SK-N-MC (cell line): ENCODE measurements at regions not wholly inside any gene's neighbourhood (a gene's known extent, or its start where the extent isn't known, plus 50 kb on each side); places are given as distances from the start of the nearest gene placed in this dataset.

ENCODE experiments used
- DNase-seq: peaks from one replicate; pipeline ENCODE4 v3.0.0-alpha.2; 2011; ENCODE audit warnings: low read depth, low spot score
- H3K27ac ChIP-seq: fragments of 200-600 bp; sonication (generic); 2 replicates; pipeline ENCODE4 v1.5.1; 2016; ENCODE audit warnings: mixed run types
- H3K36me3 ChIP-seq: fragments of 200-600 bp; sonication (generic); 2 replicates; pipeline ENCODE4 v1.6.1; 2017; ENCODE audit warnings: antibody characterized with exemption, low read length, mixed read lengths; ENCODE audit not compliant: insufficient read depth
- H3K4me3 ChIP-seq: fragments of 200-600 bp; sonication (generic); 2 replicates; pipeline ENCODE4 v1.5.1; 2016
- H3K9ac ChIP-seq: fragments of 200-600 bp; sonication (generic); 2 replicates; pipeline ENCODE4 v1.8.0; 2017; ENCODE audit warnings: mixed run types, mixed read lengths; ENCODE audit not compliant: insufficient read length
- H3K9me3 ChIP-seq: fragments of 200-600 bp; sonication (generic); 2 replicates; pipeline ENCODE4 v1.6.1; 2017; ENCODE audit warnings: low read depth, mild to moderate bottlenecking, antibody characterized with exemption, low read length, moderate library complexity, mixed read lengths
- EZH2 ChIP-seq: fragments of 200-600 bp; sonication (generic); IDR thresholded peaks from one replicate; pipeline ENCODE4 v1.6.1; 2017; ENCODE audit warnings: antibody characterized with exemption
- FOXP2 ChIP-seq: optimal IDR thresholded peaks from 2 replicates; pipeline ENCODE3; 2011; ENCODE audit warnings: mild to moderate bottlenecking, moderate library complexity; ENCODE audit not compliant: insufficient read depth; ENCODE audit errors: extremely low read length, control extremely low read depth
- POLR2AphosphoS5 ChIP-seq: IDR thresholded peaks from 2 replicates; pipeline ENCODE4 v1.6.1; 2012; ENCODE audit warnings: mild to moderate bottlenecking, low read depth, low read length, borderline replicate concordance

DNA sequence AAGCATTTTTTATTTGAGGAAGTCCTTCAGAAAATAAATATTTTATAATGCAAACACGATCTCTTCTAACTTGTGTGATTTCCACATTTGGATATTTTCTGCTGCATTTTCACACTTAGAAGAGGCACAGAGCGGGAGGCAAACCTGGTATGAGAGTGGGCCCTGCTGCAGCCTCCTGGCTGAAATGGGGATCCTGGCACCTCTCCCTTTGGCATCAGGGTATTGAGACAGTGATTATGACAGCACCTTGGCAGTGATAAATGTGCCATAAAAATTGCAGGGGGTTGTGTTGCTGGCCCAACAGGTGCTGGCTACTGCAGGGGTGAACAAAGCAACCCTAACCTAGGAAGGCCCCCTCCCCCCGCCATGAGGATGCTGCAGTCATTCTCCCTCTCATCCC is 128.6 kb downstream of the TSN start:
- TF ChIP-seq FOXP2 = no peak
- no peak for TF ChIP-seq POLR2AphosphoS5
- TF ChIP-seq EZH2 = no peak

DNA sequence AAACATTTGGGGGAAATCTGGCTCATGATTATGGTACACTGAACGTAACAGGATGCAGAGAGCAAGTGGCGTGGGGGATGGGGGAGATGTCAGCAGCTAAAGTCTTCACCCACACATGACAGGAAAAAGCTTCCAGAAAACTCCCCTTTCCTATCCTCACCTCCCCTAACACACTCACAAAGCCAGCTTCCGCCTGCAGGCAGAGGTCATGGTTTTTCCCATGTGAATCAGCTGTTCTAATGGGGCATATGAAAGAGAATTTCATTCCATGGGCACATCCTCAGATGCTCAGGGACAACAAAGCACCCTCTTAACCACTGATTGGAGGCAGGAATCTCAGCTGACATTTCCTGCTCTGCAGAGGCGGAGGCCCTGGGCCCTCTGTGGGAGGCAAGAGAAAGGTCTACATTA is 129.1 kb downstream of the TSN start:
- Histone ChIP-seq H3K9me3 (no peaks in the 10 kb centered on the region), H3K27ac (no peak overlapping the region), H3K36me3 (no peaks in the 10 kb centered on the region), H3K4me3 (no peak overlapping the region), H3K9ac (no peak overlapping the region)
- DNase-seq = no peak
- TF ChIP-seq POLR2AphosphoS5 (no peak), EZH2 (no peak)

More for the DNA sequence above, 128.6 kb downstream of the TSN start:
- DNase-seq = no peak
- Histone ChIP-seq H3K36me3 (no peaks in the 10 kb centered on the region), H3K27ac (no peak overlapping the region), H3K9ac (no peak overlapping the region), H3K9me3 (no peaks in the 10 kb centered on the region), H3K4me3 (no peak overlapping the region)

DNA sequence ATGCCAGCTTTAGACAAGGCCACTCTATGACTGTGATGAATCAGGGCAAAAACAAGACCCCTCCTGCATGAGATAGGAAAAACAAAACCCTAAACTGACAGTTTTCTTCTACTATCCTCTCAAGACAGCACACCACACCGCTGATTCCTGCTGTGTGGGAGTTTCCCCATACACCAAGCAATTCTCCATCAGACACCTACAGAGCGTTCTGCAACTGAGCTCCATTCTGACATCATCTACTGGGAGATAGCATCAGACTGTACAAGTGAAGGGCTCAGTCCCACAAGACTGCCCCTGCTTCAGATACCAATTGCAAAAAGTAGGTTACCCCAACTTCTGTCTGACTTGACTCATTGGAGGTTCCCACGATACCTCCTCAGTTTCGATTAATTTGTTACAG is 130.6 kb downstream of the TSN start:
- TF ChIP-seq POLR2AphosphoS5 (no peak), FOXP2 (no peak)
- DNase-seq = no peak

DNA sequence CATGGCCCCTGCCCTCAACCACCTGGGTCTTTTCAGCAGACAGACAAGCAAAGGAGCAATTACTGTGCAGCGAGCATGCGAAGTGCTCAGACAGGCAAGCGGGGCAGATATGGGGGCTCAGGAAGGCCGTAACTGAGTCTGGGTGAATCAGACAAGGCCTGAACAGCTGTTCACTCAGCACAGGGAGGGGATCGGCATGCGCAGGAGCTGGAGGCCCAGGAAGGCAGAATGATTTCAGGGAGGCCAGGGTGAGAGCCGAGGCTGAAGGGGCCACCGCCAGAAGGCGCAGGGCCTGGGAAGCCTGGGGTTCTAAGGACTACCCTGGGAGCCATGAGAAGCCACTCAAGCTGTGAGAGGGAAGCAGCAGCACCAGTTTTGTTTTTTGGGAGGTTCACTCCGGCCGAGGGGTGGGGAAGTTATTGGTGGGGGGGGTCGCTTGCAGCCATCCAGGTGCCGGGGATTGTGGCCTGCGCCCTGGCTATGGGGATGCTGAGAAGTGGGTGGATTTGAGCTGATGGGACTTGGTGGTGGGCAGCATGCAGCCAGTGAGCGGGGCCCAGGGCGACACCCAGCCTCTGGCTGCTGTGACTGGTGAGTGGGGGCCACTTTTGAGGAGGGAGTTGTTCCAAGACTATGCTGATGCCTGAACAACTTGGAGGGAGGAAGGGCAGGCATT is 132.2 kb downstream of the TSN start:
- DNase-seq = no peak
- Histone ChIP-seq H3K4me3 (no peak overlapping the region), H3K9ac (no peak overlapping the region), H3K9me3 (no peaks in the 10 kb centered on the region), H3K27ac (no peak overlapping the region), H3K36me3 (no peaks in the 10 kb centered on the region)
- TF ChIP-seq EZH2 = no peak
- TF ChIP-seq FOXP2 = no peak
- TF ChIP-seq POLR2AphosphoS5 = no peak

More for the DNA sequence above, 130.6 kb downstream of the TSN start:
- no peaks in the 10 kb centered on the region for H3K36me3 ChIP-seq
- no peak overlapping the region for H3K9ac ChIP-seq
- no peak overlapping the region for H3K4me3 ChIP-seq
- H3K9me3 ChIP-seq = no peaks in the 10 kb centered on the region
- H3K27ac ChIP-seq = no peak overlapping the region

DNA sequence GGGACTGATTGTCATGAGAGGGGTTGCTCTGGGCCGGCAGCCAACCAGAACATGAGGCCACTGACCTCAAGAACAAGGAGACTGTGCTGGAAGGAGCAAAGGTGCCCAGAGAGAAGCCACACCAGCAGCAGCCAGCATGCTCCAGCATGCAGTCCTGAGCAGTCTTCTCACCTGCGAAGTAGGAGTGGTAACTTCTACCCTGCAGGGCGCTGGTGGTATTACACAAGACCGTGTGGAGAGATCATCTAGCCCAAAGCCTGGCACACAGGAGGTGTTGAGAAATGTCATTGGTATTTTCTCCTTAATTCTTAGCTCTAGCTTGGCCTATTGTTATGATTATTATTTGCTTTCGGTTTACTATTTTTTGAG is 132.7 kb downstream of the TSN start:
- H3K9me3 ChIP-seq = no peaks in the 10 kb centered on the region
- DNase-seq = no peak
- H3K27ac ChIP-seq = no peak overlapping the region
- H3K36me3 ChIP-seq = no peaks in the 10 kb centered on the region
- H3K4me3 ChIP-seq = no peak overlapping the region
- H3K9ac ChIP-seq = no peak overlapping the region
- no peak for TF ChIP-seq POLR2AphosphoS5
- TF ChIP-seq FOXP2 = no peak
- no peak for TF ChIP-seq EZH2

DNA sequence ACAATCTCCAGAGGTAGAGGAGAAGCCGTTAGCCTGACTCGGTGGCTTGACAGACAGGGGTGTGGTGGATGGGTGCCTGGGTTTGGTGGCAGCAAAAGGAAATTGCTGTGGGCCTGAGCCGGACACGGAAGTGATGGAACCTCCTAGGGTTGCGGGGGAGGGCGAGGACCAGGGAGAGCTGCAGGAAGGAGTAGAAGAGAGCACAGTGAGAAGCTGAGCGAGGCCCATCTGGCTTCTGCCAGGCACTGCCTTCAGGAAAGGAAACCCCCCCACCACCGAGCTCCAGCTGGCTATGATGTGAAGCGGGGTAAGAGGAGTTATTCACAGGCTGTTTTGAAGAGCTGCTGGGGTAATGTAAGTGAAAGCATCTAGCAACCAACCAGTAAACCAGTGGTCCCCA is 134.6 kb downstream of the TSN start:
- H3K9me3 ChIP-seq = no peaks in the 10 kb centered on the region
- H3K36me3 ChIP-seq = no peaks in the 10 kb centered on the region
- no peak for DNase-seq
- TF ChIP-seq EZH2 = no peak
- TF ChIP-seq FOXP2 = no peak
- no peak for TF ChIP-seq POLR2AphosphoS5
- H3K4me3 ChIP-seq = no peak overlapping the region
- no peak overlapping the region for H3K9ac ChIP-seq
- no peak overlapping the region for H3K27ac ChIP-seq

DNA sequence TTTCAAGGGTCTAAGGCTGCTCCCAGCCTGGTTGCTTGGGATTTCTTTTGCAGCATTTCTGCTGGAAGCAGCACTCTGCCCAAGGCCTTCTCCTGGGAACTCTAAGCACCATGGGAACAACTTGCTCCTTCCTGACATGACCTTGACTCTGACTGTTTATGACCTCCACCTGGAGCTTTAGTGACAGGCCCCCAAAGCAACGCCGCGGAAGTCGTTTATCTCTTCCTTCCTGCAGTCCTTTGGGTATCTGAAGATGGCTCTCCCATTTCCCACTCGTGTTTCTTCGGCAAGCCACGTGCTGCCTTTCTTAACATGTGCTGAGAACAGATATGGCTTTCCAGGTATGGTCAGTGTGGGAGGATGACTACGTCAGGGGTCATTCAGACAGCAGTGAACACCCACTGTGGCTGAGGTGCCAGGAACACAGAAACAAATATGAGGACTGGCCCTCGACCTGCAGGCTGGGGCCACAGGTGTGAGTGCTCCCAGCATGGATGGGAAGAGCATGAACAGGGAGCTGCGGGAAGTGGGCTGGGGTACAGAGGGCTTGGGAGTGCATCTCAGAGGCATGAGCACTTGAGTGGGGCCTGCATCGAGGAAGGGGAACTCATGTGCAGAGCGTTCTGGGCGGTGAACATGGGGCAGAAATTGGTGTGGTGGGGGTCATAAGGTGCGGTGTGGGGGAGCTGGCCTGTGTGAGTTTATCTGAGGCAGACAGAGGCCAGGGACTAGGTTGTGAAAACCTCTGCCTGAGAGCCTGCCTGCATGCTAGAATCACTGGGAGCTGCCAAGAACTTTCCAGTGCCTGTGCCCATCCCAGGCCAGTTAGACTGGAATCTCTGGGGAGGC is 140.5 kb downstream of the TSN start:
- no peaks in the 10 kb centered on the region for H3K36me3 ChIP-seq
- H3K4me3 ChIP-seq = no peak overlapping the region
- TF ChIP-seq FOXP2 (no peak), POLR2AphosphoS5 (no peak), EZH2 (no peak)
- no peak for DNase-seq
- H3K27ac ChIP-seq = no peak overlapping the region
- no peaks in the 10 kb centered on the region for H3K9me3 ChIP-seq
- no peak overlapping the region for H3K9ac ChIP-seq

DNA sequence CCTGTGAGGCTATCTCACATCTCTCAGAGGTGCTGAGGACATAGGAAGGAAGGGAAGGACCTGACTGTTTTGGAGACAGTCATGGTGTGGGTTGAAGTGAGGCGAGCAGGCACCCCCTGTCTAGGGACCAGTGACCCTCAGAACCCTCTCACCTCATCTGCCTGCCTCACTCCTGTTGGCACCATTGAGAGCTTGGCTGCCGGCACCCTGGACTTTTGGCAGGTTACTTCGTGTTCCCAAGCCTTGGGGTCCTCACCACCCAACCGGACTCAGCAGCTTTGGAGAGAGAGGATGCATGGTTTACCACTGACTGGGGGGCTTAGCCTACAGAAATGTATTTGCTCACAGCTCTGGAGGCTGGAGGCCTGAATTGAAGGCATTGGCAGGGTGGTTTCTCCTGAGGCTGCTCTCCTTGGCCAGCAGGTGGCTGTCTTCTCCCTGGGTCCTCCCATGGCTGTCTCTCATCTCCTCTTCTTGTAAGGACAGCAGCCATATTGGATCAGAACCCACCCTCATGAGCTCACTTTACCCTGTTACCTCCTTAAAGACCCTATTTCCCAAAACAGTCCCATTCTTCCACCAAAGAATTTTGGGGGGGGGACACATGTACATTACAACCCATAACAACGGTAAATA is 142.0 kb downstream of the TSN start:
- no peak overlapping the region for H3K27ac ChIP-seq
- no peaks in the 10 kb centered on the region for H3K36me3 ChIP-seq
- H3K9me3 ChIP-seq = no peaks in the 10 kb centered on the region
- peak; percentile 34 for DNase-seq
- H3K9ac ChIP-seq = no peak overlapping the region
- H3K4me3 ChIP-seq = no peak overlapping the region
- no peak for TF ChIP-seq EZH2
